ENCODE measurements at regions not wholly inside any gene's neighbourhood (a gene's known extent, or its start where the extent isn't known, plus 50 kb on each side); places are given as distances from the start of the nearest gene placed in this dataset.
"Not testable (repeated sequence)": the region's sequence is repeated elsewhere in the genome, so short reads cannot be mapped to it uniquely, and the experiment has no call there.

- BruUV-seq (replicated peaks); H3K9me3 Mint-ChIP-seq (ENCODE audit: unreplicated experiment); DNase-seq (ENCODE audit: unreplicated experiment); H3K27me3 Mint-ChIP-seq (ENCODE audit: insufficient read depth, unreplicated experiment); H3K4me3 Mint-ChIP-seq (ENCODE audit: unreplicated experiment); intact Hi-C loops (cut with micrococcal nuclease); H3K36me3 Mint-ChIP-seq (ENCODE audit: insufficient read depth, unreplicated experiment); POLR2A ChIA-PET; CTCF ChIA-PET; H3K27ac Mint-ChIP-seq (ENCODE audit: low read depth, unreplicated experiment); H3K4me1 Mint-ChIP-seq (ENCODE audit: insufficient read depth, unreplicated experiment): not testable (repeated sequence)
Observed at GRCh38 chr9:41619254-41619653, 430.1 kb upstream of the ZNG1F start.

- intact Hi-C loops (cut with micrococcal nuclease); H3K36me3 Mint-ChIP-seq (ENCODE audit: insufficient read depth, unreplicated experiment); H3K27me3 Mint-ChIP-seq (ENCODE audit: insufficient read depth, unreplicated experiment); H3K27ac Mint-ChIP-seq (ENCODE audit: low read depth, unreplicated experiment); POLR2A ChIA-PET; DNase-seq (ENCODE audit: unreplicated experiment); H3K4me3 Mint-ChIP-seq (ENCODE audit: unreplicated experiment); BruUV-seq (replicated peaks); H3K9me3 Mint-ChIP-seq (ENCODE audit: unreplicated experiment); CTCF ChIA-PET; H3K4me1 Mint-ChIP-seq (ENCODE audit: insufficient read depth, unreplicated experiment): not testable (repeated sequence)
Observed at GRCh38 chr9:41606961-41607547, 417.9 kb upstream of the ZNG1F start.

- H3K27me3 Mint-ChIP-seq (ENCODE audit: insufficient read depth, unreplicated experiment); H3K9me3 Mint-ChIP-seq (ENCODE audit: unreplicated experiment); DNase-seq (ENCODE audit: unreplicated experiment); BruUV-seq (replicated peaks); H3K27ac Mint-ChIP-seq (ENCODE audit: low read depth, unreplicated experiment); CTCF ChIA-PET; H3K4me1 Mint-ChIP-seq (ENCODE audit: insufficient read depth, unreplicated experiment); H3K36me3 Mint-ChIP-seq (ENCODE audit: insufficient read depth, unreplicated experiment); H3K4me3 Mint-ChIP-seq (ENCODE audit: unreplicated experiment); intact Hi-C loops (cut with micrococcal nuclease); POLR2A ChIA-PET: not testable (repeated sequence)
Observed at GRCh38 chr9:41565572-41565971, 376.5 kb upstream of the ZNG1F start.

All from MCF 10A (cell line).